ENCODE measurements at regions not wholly inside any gene's neighbourhood (a gene's known extent, or its start where the extent isn't known, plus 50 kb on each side); places are given as distances from the start of the nearest gene placed in this dataset.

DNA sequence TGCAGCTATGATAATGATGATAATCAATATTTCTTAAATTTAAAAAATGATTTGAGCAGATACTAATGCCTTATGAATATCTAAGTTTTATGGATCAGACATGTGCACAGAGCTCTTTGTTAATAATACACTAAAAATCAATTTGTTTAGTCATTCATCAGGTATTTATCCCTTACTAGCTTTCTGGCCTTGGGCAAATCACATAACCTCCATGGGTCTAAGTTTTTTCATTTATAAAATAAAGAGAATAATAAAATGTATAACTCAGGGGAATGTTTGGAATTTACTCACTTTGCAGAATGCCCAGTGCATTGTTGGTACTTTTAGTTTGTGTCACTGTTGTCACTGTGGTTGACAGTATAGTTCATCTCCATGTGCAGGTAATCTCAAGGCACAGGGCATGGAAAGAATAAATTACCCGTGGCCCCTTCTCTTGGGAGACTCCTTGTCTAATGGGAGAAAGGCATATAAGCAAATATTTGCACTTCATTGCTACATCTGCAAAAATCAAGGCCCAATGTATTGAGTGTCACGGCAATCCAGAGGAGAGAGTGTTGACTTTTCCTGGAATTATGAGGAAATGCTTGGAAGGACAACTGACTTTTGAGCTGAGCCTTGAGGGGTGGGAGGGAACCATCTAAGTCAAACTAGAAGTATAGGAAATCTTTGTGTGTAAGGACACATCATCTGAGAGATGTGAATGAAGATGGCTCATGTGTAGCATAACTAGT is 64.7 kb upstream of the CTTNBP2 start:
- no TSS peak for BruUV-seq (replicated peaks)
- Histone ChIP-seq H2AFZ (no peak overlapping the region), H3K4me1 (replicated peaks; ENCODE audit: insufficient read depth) (no peaks in the 10 kb centered on the region), H3K9me3 (ENCODE audit: insufficient read depth, low read depth) (no peaks in the 10 kb centered on the region), H3K79me2 (ENCODE audit: low read depth) (no peaks in the 10 kb centered on the region), H3F3A (ENCODE audit: insufficient read depth, low read depth) (no peaks in the 10 kb centered on the region), H3K9me2 (ENCODE audit: insufficient read depth) (no peaks in the 10 kb centered on the region), H4K20me1 (ENCODE audit: insufficient read depth) (no peaks in the 10 kb centered on the region), H3K36me3 (ENCODE audit: low read depth) (no peaks in the 10 kb centered on the region), H3K27me3 (ENCODE audit: insufficient read depth, low read depth) (no peaks in the 10 kb centered on the region), H3K27ac (no peak overlapping the region), H3K4me2 (no peak overlapping the region), H3K4me3 (no peak overlapping the region)
- TF ChIP-seq EZH2 (IDR thresholded peaks at IDR 0.05; ENCODE audit: low read depth), result no peak
- TF ChIP-seq, protein P1, sequence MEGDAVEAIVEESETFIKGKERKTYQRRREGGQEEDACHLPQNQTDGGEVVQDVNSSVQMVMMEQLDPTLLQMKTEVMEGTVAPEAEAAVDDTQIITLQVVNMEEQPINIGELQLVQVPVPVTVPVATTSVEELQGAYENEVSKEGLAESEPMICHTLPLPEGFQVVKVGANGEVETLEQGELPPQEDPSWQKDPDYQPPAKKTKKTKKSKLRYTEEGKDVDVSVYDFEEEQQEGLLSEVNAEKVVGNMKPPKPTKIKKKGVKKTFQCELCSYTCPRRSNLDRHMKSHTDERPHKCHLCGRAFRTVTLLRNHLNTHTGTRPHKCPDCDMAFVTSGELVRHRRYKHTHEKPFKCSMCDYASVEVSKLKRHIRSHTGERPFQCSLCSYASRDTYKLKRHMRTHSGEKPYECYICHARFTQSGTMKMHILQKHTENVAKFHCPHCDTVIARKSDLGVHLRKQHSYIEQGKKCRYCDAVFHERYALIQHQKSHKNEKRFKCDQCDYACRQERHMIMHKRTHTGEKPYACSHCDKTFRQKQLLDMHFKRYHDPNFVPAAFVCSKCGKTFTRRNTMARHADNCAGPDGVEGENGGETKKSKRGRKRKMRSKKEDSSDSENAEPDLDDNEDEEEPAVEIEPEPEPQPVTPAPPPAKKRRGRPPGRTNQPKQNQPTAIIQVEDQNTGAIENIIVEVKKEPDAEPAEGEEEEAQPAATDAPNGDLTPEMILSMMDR (conservative IDR thresholded peaks at IDR 0.05), result no peak
- ChIA-PET POLR2A (ENCODE audit: unreplicated experiment) (no interaction called here), CTCF (no interaction called here)
- DNase-seq, result no peak
- intact Hi-C loops (cut with micrococcal nuclease; ENCODE audit: unreplicated experiment), result no loop called here

DNA sequence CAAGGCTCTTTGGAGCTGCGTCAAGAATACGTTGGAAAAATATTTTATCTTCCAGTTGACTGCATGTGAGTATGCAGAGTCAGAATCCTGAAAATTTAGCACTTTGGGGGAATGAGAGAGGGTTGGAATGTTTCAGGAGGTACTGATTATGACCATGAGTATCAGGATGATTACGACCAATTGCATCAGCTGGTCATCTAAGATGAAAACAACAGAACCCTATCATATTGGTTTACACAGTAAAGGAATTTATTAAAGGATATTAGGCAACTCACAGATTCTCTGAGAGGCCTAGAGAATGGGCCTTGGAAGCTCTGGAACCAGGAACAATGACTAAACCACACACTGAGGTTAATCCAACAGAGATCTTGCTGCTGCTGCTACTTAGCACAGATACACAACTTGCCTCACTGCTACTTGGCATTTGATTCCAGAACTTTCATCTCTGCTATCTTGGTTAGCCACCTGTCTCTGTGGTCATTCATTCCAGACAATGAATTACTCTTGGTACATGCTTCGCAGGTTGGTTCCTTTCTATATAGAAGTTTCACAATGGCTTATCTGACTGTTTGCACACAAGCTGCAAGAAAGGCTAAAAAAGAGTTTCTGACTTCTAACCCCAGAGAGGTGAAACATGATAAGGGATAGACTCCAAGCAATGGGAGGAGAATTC is 68.0 kb upstream of the CTTNBP2 start:
- no peak for TF ChIP-seq EZH2 (IDR thresholded peaks at IDR 0.05; ENCODE audit: low read depth)
- TF ChIP-seq, protein P1 (conservative IDR thresholded peaks at IDR 0.05), result no peak
- no TSS peak for BruUV-seq (replicated peaks)
- CTCF ChIA-PET, result no interaction called here
- intact Hi-C loops (cut with micrococcal nuclease; ENCODE audit: unreplicated experiment), result loop anchor here (10.0 kb wide), 1 partner anchor 186 kb away; no protein-coding TSS in a partner anchor
- Histone ChIP-seq H3K4me2 (no peak overlapping the region), H3K4me1 (replicated peaks; ENCODE audit: insufficient read depth) (no peaks in the 10 kb centered on the region), H3F3A (ENCODE audit: insufficient read depth, low read depth) (no peaks in the 10 kb centered on the region), H4K20me1 (ENCODE audit: insufficient read depth) (no peaks in the 10 kb centered on the region), H3K36me3 (ENCODE audit: low read depth) (no peaks in the 10 kb centered on the region), H3K27ac (no peak overlapping the region), H3K27me3 (ENCODE audit: insufficient read depth, low read depth) (no peaks in the 10 kb centered on the region), H3K9me3 (ENCODE audit: insufficient read depth, low read depth) (no peaks in the 10 kb centered on the region), H3K79me2 (ENCODE audit: low read depth) (no peaks in the 10 kb centered on the region), H3K4me3 (no peak overlapping the region), H2AFZ (no peak overlapping the region), H3K9me2 (ENCODE audit: insufficient read depth) (no peaks in the 10 kb centered on the region)
- no peak for DNase-seq
- POLR2A ChIA-PET (ENCODE audit: unreplicated experiment), result no interaction called here

DNA sequence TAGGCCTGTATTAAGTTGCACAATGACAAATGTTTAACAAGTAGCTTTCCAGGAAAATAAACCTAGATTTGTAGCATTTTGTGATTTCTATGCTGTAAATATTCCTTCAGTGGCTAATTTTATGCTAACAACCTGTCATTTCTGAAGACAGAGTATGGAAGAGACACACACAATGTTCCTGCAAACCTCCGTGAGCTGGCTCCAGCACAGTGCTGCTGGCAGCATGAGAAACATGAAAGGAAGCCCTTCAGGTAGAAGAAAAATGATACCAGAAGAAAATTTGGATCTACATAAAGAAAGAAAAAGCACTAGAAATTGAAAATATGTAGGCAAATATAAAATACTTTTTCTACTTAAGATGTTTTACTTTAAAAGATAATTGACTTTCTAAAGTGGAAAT is 69.5 kb upstream of the CTTNBP2 start:
- H3K79me2 ChIP-seq (ENCODE audit: low read depth), result no peaks in the 10 kb centered on the region
- H2AFZ ChIP-seq, result no peak overlapping the region
- H3K9me2 ChIP-seq (ENCODE audit: insufficient read depth), result no peaks in the 10 kb centered on the region
- H3K27me3 ChIP-seq (ENCODE audit: insufficient read depth, low read depth), result no peaks in the 10 kb centered on the region
- no peak for TF ChIP-seq EZH2 (IDR thresholded peaks at IDR 0.05; ENCODE audit: low read depth)
- TF ChIP-seq, protein P1 (conservative IDR thresholded peaks at IDR 0.05), result no peak
- ChIA-PET POLR2A (ENCODE audit: unreplicated experiment) (no interaction called here), CTCF (no interaction called here)
- no peak for DNase-seq
- H3K4me3 ChIP-seq, result no peak overlapping the region
- no peaks in the 10 kb centered on the region for H3K4me1 ChIP-seq (replicated peaks; ENCODE audit: insufficient read depth)
- H3K27ac ChIP-seq, result no peak overlapping the region
- H4K20me1 ChIP-seq (ENCODE audit: insufficient read depth), result no peaks in the 10 kb centered on the region
- BruUV-seq (replicated peaks), result no TSS peak
- H3F3A ChIP-seq (ENCODE audit: insufficient read depth, low read depth), result no peaks in the 10 kb centered on the region
- no peak overlapping the region for H3K4me2 ChIP-seq
- no peaks in the 10 kb centered on the region for H3K9me3 ChIP-seq (ENCODE audit: insufficient read depth, low read depth)
- H3K36me3 ChIP-seq (ENCODE audit: low read depth), result no peaks in the 10 kb centered on the region
- intact Hi-C loops (cut with micrococcal nuclease; ENCODE audit: unreplicated experiment), result loop anchor here (10.0 kb wide), 1 partner anchor 188 kb away; no protein-coding TSS in a partner anchor
